Suppressor macrophage treated with lipopolysaccharide for 4 hours (primary cell): ENCODE measurements at regions not wholly inside any gene's neighbourhood (a gene's known extent, or its start where the extent isn't known, plus 50 kb on each side); places are given as distances from the start of the nearest gene placed in this dataset.
"Not testable (repeated sequence)": the region's sequence is repeated elsewhere in the genome, so short reads cannot be mapped to it uniquely, and the experiment has no call there.

Source experiments
- DNase-seq: peaks from one replicate; pipeline ENCODE4 v3.0.0-alpha.2; 2020

DNA sequence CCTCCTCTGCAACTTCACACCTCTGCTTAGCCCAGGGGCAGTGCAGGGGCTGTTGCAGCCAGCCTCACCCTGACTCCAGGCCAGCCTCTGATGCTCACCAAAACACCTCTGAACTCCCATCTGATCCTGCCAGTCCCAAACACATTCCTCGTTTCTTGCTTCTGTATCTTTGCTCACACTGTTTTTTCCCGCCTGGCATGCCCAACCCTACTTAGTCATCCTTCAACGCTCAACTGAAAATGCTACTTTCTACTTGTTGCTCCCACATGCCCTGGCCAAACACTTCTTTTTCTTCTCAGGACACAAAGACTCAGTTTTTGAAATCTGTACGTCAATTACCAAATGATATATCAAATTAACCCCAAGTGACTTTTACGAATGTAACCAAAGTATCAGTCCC is 140.8 kb upstream of the ZBED5 start:
- no peak for DNase-seq

DNA sequence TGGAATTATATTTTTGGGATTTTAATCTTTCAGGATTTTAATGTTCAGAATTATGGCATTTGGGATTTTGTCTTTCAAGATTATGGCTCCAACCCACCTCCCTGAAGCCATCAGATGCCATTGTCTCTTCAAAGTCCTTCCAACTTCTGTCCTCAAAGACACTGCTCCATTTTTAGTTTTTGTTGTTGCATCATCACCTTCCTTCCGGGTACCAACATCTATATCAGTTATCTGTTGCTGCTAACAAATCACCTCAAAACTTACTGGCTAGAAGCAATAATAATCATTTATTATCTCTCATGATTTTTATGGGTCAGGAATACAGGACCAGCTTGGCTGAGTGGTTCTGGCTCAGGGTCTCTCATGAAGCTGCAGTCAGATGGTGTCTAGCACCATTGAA is 138.8 kb upstream of the ZBED5 start:
- no peak for DNase-seq

DNA sequence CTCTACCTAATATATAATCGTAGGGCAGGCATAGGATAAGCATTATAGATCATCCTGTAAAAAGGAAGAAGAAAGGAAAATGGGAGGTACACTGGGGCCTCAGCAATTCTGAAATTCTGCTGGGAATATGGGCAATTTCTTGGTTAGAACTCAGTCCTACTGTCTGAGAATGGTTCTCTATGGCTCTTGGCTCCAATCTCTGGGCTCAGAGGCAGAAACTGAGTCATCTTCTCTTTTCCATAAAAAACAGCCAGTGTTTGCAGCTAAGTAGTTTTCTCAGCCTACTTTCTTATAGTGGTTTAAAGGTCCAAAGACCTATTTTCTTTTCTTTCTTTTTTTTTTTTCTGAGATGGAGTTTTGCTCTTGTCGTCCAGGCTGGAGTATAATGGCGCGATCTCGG is 135.8 kb upstream of the ZBED5 start:
- DNase-seq = no peak

DNA sequence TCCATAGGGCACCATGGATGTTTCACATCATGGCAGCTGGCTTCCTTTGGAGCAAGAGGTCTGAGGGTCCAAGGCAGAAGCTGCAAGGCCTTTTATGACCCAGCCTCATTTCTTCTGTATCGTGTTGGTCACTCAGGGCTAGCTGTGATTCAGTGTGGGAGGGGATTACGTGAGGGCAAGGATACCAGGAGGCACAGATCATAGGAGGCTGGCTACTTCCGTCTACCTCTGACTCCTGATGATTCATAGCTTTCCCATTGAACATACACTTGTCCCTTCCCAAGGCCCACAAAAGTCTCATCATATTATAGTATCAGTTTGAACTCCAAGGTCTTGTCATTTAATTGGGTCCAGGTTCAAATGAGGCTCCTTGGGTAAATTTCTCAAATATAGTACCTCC is 135.3 kb upstream of the ZBED5 start:
- DNase-seq = no peak

DNA sequence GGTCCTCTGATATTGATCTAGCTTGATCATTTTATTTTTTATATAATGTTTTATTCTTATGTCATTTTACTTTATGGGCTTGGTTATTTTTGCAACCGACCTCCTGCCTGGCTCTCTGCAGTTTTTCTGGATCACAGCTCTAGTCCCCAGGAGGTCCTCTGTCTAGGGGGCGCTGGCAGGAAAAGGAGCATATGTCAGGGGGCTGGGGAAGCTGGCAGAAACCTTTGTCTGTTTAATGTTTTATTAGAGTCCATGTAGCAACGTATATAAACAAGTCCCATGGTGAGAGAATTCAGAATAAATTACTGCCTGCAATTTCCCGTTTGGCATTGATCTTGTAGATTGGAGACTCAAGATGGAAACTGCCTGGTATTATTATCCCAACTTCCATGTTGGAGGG is 133.5 kb upstream of the ZBED5 start:
- no peak for DNase-seq

DNA sequence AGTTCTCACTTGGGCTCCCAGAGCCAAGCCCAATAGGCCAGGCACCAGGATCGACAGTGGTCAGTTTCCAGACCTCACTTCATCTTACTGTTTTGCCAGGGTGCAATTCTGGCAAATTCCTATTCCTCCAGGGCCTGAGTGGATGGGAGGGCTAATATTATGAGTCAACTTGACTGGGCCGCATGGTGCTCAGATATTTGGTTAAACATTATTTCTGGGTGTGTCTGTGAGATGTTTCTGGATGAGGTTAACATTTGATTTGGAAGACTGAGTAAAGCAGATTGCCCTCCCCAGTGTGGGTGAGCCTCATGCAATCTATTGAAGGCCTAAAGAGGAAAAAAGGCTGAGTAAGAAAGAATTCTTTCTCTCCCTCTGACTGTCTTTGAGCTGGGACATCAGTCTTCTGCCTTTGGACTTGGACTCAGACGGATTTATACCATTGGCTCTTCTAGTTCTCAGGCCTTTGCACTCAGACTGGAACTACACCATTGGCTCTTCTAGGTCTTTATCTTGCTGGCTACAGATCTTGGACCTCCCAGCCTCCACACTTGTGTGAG is 132.9 kb upstream of the ZBED5 start:
- no peak for DNase-seq

DNA sequence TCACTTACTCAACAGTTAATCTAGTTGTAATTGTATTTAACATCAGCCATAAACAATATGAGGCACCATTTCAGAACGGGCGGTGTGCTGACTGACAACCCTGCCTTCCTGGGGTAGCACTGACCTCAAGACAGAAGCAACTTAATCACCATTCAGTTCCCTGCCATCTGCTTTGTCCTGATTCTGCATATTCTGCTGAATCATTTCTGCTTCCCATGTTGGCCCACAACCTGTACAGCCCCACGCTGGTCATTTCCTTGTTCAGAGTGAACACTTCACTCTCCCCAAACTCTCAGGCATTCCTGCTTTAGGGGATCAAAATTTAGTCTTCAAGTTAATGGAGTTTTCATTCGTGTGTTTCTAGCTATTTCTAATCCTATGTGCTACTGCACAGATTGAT is 132.3 kb upstream of the ZBED5 start:
- peak; percentile 19 for DNase-seq

DNA sequence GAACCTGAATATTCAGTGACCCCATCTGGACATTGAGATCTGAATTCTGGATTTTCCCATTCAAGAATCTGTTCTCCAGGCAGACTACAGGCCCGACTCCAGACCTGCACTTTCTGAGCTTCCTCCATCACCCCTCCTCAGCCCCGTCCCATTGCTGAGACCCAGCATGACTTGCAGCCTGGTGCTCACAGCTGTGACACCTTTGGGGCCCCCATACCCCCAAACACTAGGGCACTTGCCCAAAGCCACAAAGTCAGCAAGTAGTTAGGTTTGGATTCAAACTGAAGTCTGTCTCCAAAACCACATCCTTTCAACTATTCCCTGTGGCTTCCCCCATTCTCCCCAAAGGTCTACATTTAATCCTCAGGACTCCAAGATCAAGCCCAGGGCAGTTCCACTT is 128.2 kb upstream of the ZBED5 start:
- no peak for DNase-seq

DNA sequence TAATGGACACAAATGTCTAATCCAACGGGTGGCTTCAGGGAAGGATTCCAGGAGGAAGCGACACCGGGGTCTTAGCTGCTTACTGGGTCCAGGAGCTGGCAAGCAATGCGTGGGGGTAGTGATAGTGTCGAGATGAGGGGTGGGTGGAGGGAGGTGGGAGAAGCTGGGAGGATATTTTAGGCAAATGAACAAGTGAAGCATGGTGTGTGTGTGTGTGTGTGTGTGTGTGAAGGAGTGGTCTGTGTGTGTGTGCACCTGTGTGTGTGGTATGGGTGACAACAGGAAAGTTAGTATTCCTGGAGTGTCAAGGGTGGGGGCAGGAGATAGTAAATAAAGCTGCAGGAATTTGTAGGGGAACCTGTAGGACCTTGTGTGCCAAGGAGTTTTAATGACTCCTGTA is 126.9 kb upstream of the ZBED5 start:
- DNase-seq = no peak

DNA sequence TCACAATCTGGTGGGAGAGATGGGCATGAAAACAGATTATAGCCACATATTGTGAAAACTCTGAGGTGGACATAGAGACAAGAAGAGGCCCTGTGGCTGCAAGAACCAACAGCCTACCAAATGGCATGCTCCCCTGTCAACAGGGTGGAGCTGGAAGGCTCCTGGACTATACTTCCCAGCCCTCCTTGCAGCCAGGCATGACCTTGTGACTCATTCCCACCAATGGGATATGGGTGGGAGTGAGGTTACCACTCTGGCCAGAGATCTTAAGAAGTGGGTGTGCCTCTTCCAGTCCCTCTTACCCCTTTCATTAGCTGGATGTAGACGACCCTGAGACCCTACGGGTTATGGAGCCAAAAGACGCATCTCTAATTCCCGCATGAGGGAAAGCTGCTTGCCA is 126.4 kb upstream of the ZBED5 start:
- DNase-seq = no peak

DNA sequence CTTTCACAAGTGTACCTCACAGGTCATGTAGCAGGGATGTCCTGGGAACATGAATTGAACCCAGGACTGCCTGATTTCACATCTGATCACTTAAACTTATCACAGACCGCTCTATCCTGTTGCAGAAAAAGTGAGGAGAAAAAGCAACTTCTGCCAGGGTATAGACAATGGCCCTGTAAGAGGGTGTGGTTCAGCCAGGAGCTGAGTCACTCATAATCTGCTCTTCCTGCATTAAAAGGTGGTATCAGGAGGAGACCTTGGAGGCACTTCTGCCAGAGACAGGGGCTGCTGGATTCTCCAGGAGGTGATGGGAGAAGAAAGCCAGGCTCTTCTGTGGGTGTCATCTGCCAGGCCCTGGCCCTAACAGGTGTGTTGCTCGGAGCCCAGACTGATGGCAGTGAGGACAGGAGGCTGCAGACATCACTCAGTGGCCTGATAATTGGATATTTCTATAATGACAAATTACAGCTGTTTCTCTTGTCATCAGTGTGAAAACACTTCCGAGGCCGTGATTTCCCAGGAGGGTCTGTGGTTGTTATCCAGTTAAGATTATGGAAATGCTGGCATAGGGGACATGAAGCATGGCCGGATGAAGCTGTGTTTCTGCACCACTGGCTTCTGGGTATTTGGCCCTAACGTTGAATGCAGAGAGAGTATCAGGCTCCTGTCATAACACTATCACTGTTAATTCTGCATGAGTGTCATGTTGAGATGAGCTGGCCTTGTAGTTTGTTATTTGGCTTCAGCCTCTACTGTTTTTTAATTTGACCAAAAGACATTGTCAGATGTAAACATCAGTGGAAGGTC is 125.1 kb upstream of the ZBED5 start:
- DNase-seq = no peak

DNA sequence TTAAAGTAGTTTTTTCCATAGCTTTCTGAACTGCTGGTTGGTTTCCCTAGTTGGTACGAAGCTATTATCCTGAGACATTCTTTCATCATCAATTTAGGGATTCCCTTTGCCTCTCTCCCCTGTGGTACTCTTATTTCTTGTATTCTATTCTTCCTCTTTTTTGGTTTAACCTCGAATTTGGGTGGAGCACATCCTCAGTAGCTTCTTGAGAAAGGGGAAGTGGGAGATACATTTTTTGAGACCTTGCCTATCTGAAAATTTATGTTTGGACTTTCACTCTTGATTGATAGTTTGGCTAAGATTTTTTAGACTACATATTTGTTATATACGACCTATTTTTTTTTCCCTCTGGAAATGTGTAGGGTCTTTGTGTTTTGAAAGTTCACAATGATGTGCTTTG is 121.7 kb upstream of the ZBED5 start:
- DNase-seq = peak; percentile 77

DNA sequence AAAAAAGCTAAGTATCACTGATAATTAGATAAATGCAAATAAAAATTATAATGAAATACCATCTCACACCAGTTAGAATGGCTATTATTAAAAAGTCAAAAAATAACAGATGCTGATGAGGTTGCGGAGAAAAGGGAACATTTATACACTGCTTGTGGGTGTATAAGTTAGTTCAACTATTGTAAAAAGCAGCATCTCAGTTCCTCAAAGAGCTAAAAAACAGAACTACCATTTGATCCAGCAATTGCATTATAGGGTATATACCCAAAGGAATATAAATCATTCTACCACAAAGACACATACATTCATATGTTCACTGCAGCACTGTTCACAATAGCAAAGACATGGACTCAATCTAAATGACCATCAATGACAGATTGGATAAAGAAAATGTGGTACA is 120.3 kb upstream of the ZBED5 start:
- peak; percentile 36 for DNase-seq

DNA sequence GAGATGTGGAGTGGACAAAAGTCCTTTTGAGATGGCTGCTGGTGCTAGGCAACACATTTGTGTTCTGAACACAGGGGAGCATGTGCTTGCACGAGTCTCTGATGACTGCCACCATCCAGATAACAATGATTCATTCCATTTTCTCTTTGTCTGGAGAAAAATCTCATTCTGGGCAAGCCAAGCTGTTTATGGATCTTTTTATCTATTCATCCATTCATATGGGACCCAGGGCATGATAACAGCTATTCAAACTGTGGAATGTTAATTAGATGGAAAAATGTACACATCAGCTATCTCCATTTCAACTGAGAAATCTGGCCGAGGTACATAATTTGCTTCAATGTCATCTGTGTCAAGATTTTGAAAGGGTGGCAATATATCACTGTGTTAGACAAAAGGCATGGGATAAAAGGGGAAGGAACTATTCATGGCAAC is 117.5 kb upstream of the ZBED5 start:
- no peak for DNase-seq

DNA sequence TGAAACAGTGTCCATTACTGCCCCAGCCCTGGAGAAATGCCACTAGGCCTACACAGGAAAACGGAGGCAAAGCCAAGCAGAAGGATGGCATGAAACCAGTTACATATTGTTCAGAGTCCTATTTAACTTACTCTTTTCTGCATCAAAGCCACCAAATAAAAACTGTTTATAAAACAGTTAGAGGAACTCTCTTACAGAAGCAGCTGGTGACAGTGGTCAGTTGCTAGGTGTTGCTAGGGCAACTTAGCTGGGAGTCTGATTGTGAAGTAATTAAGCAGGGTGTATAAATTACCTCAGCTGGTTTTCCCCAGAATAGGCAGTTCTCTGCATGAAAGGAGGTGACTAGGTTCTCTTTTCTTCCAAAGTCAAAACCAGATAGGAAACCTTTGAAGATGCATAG is 115.6 kb upstream of the ZBED5 start:
- peak; percentile 17 for DNase-seq

DNA sequence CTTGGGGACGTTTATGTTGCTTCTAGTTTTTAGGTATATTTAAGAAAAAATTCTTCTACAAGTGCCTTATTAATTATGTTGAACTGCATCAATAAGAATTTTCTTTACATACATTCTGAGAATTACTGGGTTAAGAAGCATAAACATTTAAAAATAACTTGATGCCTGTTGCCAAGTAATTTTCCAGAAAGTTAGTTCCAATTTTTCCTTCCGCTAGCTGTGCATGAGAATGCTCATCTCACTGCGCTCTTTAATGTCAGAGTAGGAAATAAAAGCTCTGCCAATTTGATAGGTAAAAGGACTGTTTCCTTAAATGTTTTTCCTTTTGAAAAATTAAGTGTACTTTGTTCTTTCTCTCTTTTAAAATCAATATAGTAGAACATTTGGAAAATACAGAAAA is 113.1 kb upstream of the ZBED5 start:
- DNase-seq = no peak

DNA sequence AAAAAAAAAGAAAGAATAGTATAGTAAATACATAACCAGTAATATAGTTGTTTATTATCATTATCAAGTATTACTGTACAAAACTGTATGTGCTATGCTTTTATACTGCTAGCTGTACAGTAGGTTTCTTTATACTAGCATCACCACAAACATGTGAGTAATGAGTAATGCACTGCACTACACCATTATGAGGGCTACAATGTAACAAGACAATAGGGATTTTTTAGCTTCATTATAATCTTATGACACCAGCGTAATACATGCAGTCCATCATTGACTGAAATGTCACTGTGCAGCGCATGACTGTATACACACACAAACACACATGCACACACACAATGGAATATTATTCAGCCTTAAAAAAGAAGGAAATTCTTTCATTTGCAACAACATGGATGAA is 111.5 kb upstream of the ZBED5 start:
- peak; percentile 27 for DNase-seq

DNA sequence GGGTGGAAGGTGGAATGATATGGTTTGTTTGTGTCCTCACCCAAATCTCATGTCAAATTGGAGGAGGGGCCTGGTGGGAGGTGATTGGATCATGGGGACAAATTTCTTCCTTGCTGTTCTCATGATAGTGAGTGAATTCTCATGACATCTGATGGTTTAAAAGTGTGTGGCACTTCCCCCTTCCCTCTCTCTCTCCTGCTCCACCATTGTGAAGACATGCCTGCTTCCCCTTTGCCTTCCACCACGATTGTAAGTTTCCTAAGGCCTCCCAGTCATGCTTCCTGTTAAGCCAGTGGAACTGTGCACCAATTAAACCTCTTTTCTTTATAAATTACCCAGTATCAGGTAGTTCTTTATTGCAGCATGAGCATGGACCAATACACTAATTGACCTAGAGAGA is 99.0 kb upstream of the ZBED5 start:
- DNase-seq = not testable (repeated sequence)

DNA sequence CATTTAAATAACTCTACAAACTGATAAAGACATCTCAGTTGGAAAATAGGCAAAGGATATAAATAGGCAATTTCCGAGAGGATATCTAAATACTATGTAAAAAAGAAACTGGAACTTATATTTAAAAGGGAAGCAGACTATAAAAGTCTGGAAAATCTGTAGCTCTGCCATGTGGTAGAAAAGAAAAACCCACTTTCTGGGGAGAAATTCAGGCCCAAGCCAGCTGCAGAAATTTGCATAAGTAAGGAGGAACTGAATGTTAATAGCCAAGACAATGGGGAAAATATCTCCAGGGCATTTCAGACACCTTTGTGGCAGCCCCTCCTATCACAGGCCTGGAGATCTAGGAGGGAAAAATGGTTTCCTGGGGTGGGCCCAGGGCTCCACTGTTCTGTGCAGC is 97.8 kb upstream of the ZBED5 start:
- DNase-seq = peak; percentile 50

DNA sequence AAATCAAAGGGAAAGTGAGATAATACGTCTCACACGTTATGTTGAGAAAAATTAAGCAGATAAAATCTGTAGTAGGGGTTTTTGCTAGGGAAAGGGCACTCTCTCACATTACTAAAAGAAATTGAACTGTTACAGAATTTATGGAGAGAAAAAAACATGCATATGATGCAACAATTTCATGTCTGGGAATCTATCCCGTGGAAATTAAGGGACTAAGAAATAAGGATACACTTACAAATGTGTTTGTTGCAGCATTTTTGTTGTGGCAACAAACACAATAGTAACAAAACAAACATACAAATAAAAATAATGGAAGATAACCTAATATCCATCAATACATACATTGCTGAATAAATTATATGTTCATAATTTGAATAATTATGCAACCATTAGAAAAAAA is 96.3 kb upstream of the ZBED5 start:
- DNase-seq = no peak

DNA sequence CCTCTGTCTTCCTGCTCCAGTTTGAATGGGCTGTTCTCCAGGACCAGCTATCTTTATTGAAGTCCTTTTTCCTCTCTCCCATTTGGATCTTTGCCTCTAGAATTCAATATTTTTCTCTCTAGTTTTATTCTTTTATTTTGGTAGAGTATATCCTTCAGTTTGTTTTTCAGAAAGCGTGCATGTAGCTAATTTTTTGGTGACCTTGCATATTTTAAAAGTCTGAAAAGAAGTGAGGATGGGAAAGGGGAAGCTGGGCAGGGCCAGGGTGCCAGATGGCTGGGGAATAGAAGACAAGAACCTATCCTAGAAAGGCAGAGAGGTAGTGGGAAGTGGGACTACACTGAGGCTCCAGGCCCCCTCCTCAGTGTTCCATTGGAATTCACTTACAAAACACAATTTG is 95.0 kb upstream of the ZBED5 start:
- no peak for DNase-seq

DNA sequence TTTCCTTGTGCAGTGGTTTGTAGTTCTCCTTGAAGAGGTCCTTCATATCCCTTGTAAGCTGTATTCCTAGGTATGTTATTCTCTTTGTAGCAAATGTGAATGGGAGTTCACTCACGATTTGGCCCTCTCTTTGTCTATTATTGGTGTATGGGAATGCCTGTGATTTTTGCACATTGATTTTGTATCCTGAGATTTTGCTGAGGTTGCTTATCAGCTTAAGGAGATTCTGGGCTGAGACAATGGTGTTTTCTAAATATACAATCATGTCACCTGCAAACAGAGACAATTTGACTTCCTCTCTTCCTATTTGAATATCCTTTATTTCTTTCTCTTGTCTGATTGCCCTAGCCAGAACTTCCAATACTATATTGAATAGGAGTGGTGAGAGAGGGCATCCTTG is 90.1 kb upstream of the ZBED5 start:
- not testable (repeated sequence) for DNase-seq

DNA sequence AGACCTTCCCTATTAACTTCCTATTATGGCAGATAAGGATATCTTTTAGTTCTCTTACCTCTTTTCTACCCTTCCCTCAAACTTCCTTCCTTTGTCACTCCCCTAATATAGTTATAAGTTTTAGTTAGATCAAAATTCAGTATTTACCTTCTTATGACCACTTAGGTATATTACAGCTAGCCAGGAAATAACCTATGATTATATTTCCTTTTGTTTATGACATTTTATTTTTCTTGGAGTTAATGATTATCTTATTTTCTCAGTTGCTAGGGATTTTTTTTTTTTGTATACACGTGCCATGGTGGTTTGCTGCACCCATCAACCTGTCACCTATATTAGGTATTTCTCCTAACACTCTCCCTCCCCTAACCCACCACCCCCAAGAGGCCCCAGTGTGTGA is 88.2 kb upstream of the ZBED5 start:
- DNase-seq = no peak

DNA sequence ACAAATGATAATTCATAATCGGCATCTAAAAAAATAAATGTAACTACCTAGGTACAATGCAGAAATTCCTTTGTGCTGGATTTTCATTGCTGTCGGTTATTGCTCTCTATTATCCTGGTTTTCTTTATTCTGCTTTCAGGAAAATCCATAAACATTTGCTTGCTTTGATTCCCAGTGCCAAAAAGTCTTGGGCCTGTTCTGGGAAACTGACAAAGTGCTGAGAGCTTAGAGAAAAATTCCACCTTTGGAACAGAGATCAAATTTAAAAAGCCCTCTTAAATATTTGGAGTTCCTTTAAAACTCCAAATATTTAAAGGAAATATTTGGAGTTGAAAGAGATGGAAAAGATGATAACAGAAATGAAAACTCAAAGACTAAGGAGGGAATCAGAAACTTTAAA is 87.3 kb upstream of the ZBED5 start:
- no peak for DNase-seq

DNA sequence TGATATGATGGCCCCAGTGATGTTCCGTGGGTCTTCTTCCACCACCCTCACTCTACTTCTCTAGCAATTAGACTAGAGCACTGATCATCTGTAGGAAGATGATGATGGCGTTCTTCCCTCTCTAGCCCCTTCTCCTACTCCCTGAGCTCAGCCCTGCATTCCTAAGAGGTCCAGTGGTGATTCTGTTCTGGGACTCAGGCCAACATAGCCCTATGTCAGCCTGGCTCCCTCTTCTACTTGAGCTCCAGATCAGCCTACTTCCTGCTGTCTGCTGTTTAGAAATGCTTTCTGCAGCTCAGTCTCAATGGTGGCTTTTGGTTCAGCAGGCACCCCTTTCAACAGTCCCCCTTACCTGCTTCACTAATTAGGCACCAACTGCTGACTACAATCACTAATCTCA is 86.1 kb upstream of the ZBED5 start:
- no peak for DNase-seq
